T1000 (cell line): ENCODE measurements at regions not wholly inside any gene's neighbourhood (a gene's known extent, or its start where the extent isn't known, plus 50 kb on each side); places are given as distances from the start of the nearest gene placed in this dataset.
A peak's percentile ranks its signal among the peaks of the same experiment; 100 is the strongest.

Experiments
- DNase-seq: peaks from one replicate; lab custom pipeline; 2025; ENCODE audit warnings: mixed read lengths; lab: John Stamatoyannopoulos, UW

GRCh38 chr3:117954131-117954530, 1080.5 kb downstream of the IGSF11 start:
- DNase-seq = no peak

- DNase-seq = no peak
These were observed 1079.5 kb downstream of the IGSF11 start for GRCh38 chr3:117955196-117955595.

- no peak for DNase-seq
These were observed 1076.6 kb downstream of the IGSF11 start for GRCh38 chr3:117958027-117958426.

- DNase-seq = no peak
These were observed 1071.9 kb downstream of the IGSF11 start for GRCh38 chr3:117962750-117963149.

DNA sequence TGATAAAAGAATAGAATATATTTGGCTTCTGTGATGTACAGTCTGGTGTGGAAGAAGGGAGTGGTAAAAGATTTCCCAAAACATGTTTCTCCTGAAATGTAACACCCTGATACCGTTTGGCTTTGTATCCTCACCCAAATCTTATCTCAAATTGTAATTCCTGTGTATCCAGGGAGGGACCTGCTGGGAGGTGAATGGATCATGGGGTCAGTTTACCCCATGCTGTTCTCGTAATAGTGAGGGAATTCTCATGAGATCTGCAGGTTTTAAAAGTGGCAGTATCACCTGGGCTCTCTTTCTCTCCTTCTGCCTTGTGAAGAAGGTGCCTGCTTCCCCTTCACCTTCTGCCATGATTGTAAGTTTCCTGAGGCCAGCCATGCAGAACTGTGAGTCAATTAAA, 1070.8 kb downstream of the IGSF11 start:
- DNase-seq = no peak

GRCh38 chr3:117964814-117965213, 1069.8 kb downstream of the IGSF11 start:
- DNase-seq = no peak

GRCh38 chr3:117977504-117978228, 1057.0 kb downstream of the IGSF11 start:
- DNase-seq = no peak

DNA sequence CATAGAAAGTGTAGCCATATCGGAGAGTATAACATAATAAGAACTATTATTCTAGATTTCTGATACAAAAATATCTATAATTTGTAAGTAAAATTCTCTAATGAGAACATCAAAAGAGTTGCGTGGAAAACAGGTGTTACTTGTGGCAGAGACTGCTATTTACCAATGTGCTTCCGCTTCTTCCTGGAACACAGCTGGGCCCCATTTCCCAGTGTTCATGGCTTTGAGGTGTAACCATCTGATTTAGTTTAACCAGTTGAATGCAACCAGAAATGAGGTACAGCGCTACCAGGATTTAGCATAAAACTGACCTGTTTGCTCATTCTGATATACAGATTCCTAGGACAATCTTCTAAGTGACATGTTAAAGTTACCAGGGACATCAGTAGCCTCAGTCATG, 1055.2 kb downstream of the IGSF11 start:
- no peak for DNase-seq

DNA sequence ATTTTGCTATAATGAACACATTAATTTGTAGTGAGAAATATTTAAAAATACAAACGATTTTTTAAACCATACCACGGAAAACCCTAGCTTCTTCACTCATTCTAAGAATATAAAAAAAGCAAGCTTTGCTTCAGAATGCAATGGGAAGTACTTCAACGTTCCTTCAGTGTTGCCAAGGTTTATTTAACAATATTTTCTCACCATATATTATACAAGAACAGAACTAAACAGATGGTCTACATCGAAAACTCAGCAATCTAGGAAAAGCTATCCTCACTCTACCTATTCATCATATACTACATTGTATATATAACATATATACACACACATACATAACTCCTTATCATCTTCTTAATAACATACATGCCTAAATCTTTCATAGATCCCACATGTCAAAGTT, 1047.4 kb downstream of the IGSF11 start:
- no peak for DNase-seq

- DNase-seq = no peak
These were observed 1044.7 kb downstream of the IGSF11 start for GRCh38 chr3:117989982-117990381.

DNA sequence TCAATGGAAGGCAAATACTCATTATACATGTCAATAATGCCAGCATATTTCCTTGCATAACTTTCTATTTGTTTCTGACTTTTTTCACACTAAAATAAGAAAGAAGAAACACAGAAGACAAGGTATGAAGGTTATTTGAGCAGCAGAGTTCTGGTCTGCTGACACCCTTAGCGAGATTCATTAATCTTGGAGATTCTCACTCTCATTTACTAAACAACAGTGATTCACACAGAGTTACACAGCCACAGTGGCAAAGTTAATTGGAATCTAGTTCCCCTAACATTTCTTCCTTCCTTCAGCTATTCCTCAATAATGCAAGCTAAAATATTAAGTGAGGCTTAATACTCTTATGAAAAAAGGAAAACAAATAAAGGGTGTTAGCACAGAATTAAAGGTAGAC, 1044.0 kb downstream of the IGSF11 start:
- DNase-seq = no peak

- DNase-seq = no peak
These were observed 1038.7 kb downstream of the IGSF11 start for GRCh38 chr3:117995842-117996437.

GRCh38 chr3:117997201-117998049, 1037.2 kb downstream of the IGSF11 start:
- peak; percentile 51 for DNase-seq

DNA sequence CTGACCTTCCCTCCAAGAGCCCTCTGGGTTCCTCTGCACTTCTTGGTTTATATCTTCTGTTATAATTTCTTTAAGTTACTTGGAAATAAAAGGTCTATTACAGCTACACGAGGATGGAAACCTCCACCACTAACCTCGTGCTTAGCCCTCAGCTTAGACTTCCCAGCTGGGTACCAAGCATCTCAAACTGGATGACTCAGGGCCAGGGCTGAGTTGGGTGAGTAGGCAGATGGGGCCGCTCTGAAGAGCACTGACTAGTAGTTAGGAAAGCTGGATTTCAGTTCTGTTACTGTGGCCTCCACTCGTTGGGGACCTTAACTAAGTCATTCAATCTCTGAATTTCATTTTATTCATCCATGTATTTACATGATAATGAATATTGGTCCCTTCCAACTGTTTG, 1036.6 kb downstream of the IGSF11 start:
- DNase-seq = no peak

- no peak for DNase-seq
These were observed 1034.4 kb downstream of the IGSF11 start for GRCh38 chr3:118000219-118000618.

- no peak for DNase-seq
These were observed 1033.3 kb downstream of the IGSF11 start for GRCh38 chr3:118001380-118001779.

DNA sequence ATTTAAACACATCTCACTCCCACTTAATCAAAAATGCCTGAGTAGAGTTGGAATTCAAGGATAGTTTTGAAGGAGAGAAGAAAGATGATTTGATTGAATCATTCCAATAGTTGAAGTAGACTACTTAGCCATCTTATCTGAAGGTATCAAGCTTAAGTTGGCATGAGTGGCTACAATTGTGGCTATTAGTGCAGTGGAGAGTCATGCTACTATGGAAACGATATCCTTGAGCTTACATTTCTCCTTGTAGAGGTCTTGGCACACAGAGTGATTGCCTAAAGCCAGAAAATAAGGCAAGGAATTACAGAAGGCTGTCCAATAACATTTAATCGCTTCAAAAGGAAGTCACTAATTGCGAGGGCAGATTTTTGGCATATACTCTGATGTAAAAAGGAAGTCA, 1022.7 kb downstream of the IGSF11 start:
- no peak for DNase-seq

DNA sequence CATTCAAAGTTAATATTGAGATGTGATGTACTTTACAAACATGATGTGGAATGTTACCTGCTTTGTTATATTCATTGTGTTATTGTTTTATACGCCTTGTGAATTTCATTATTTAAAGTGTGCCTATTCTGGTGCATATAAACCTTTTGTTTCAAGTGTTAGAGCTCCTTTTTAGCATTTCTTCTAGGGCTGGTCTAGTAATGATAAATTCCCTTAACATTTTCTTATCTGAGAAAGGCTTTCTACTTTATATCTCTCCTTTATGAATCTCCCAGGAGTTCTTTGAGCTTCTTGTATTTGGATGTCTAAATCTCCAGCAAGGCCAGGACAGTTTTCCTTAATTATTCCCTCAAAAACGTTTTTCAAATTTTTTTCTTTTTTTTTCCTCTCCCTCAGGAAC, 1005.6 kb downstream of the IGSF11 start:
- DNase-seq = no peak

DNA sequence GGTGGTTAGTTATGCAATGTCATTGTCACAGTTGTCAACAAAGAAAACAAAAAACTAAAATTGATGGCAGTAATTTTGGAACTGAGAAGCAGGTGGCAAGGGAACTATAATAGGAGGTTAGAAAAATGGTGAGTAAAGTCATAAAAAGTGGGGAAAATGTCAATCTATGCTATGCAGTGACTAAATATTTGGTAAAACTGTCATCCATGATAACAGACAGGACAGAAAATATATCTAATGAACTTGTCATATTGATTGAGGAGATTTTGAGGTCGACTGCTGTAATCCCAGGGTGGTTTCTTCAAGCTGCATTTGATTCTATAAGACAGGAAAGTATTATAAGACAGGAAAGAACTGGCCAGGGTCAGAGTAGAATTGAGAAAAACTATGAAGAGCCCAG, 998.4 kb downstream of the IGSF11 start:
- DNase-seq = no peak

- no peak for DNase-seq
These were observed 979.3 kb downstream of the IGSF11 start for GRCh38 chr3:118055381-118055780.

DNA sequence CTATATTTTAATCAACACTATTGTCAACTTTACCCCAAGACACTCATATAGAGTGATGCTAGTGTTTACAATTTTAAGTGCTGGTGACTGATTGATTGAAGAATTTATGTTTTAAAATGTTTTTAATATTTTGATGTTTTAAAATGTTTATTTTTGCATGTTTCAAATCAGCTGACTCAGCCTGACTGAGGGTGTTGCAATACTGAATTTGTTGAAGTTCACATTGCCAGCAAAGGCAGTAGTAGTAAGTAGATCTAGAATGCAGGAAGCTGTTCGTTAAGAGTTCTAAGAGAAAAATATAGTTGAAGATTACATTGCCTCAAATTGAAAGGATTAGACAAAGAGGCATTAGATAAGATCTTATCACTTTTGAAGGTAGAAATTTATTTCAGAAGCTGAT, 977.6 kb downstream of the IGSF11 start:
- no peak for DNase-seq

GRCh38 chr3:118059096-118059495, 975.5 kb downstream of the IGSF11 start:
- no peak for DNase-seq

DNA sequence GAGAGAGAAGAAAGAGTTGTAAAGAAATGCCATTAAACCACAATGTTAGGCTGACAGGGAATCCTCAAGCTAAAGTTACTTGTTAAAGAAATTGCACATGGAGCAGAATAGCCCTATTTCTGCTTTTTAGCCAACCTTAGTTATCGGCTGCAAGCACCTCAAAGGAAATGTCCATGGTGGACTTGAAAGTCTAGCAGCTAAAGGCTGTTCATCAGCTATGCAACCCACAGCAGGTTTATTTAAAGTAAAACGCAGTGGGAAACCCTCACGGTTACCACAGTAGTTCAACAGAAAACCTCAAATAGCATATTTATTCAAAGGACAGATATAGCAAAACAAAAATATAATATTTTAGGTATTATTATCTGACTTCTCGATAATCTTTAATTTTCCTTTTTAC, 967.2 kb downstream of the IGSF11 start:
- no peak for DNase-seq
